IMR-90 (cell line): ENCODE measurements at regions not wholly inside any gene's neighbourhood (a gene's known extent, or its start where the extent isn't known, plus 50 kb on each side); places are given as distances from the start of the nearest gene placed in this dataset.

Experiments used
- CEBPB ChIP-seq: IDR thresholded peaks from 2 replicates; pipeline ENCODE4 v1.6.1; 2012; ENCODE audit warnings: low read depth, low read length, improper control_type of control experiment
- MAFK ChIP-seq: IDR thresholded peaks from 2 replicates; pipeline ENCODE4 v1.6.1; 2012; ENCODE audit warnings: low read depth, low read length, improper control_type of control experiment
- POLR2A ChIP-seq: IDR thresholded peaks from 2 replicates; pipeline ENCODE4 v1.6.1; 2012; ENCODE audit warnings: mild to moderate bottlenecking, low read depth, low read length
- RAD21 ChIP-seq: IDR thresholded peaks from 2 replicates; pipeline ENCODE4 v1.6.1; 2012; ENCODE audit warnings: low read length, improper control_type of control experiment
- RCOR1 ChIP-seq: IDR thresholded peaks from 2 replicates; pipeline ENCODE4 v1.6.1; 2012; ENCODE audit warnings: mild to moderate bottlenecking, low read length, improper control_type of control experiment; ENCODE audit not compliant: insufficient replicate concordance
- TF ChIP-seq, protein P1 (sequence below): conservative IDR thresholded peaks from 2 replicates; pipeline ENCODE4 v1.5.1; 2012; ENCODE audit warnings: mild to moderate bottlenecking, low read depth, low read length, improper control_type of control experiment

DNA sequence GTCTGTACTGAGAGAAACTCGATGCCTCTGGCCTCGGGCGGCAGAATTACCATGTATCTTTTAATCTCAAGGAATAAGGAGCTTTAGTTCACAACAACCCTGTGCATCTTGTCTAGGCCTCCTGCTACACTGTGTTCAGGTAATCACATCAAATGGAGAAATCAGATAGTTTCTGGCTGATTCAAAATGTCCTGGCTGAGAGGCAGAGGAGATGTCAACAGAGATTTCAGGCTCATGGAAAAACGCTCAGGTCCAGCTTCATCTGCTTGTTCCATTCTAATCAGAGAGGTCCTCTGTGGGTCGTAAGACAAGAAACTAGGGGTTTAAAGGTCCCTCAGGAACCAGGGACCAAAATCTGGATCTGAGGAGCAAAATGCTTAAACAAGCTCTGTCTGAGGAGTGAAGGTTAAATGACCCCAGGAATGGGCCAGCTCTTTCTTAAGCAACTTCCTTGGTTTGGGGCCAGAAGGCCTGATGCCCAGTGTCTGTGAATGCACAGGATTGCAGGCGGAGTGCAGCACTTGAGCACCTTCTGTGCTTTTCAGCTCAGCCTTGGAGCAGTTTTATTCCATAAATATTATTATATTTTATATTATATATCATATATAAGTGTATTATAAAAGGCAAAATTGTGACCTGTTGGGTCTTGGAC is 170.2 kb upstream of the PRICKLE1 start:
- no peak for TF ChIP-seq RCOR1
- TF ChIP-seq, protein P1, sequence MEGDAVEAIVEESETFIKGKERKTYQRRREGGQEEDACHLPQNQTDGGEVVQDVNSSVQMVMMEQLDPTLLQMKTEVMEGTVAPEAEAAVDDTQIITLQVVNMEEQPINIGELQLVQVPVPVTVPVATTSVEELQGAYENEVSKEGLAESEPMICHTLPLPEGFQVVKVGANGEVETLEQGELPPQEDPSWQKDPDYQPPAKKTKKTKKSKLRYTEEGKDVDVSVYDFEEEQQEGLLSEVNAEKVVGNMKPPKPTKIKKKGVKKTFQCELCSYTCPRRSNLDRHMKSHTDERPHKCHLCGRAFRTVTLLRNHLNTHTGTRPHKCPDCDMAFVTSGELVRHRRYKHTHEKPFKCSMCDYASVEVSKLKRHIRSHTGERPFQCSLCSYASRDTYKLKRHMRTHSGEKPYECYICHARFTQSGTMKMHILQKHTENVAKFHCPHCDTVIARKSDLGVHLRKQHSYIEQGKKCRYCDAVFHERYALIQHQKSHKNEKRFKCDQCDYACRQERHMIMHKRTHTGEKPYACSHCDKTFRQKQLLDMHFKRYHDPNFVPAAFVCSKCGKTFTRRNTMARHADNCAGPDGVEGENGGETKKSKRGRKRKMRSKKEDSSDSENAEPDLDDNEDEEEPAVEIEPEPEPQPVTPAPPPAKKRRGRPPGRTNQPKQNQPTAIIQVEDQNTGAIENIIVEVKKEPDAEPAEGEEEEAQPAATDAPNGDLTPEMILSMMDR, result no peak
- TF ChIP-seq RAD21, result no peak
- TF ChIP-seq MAFK, result no peak
- peak; percentile 85 for TF ChIP-seq CEBPB
- no peak for TF ChIP-seq POLR2A
